ENCODE measurements at regions not wholly inside any gene's neighbourhood (a gene's known extent, or its start where the extent isn't known, plus 50 kb on each side); places are given as distances from the start of the nearest gene placed in this dataset.

GRCh38 chr3:13766128-13766527 lies 113.7 kb downstream of the WNT7A start:
- DNase-seq (ENCODE audit: low read depth), result no peak
- no peak overlapping the region for H3K4me3 ChIP-seq (ENCODE audit: low read depth, low read length)
- TF ChIP-seq CTCF (IDR thresholded peaks at IDR 0.05; ENCODE audit: insufficient read depth, low read depth, low read length, missing control alignments), result no peak

- H3K4me3 ChIP-seq (ENCODE audit: low read depth, low read length), result no peak overlapping the region
- DNase-seq (ENCODE audit: low read depth), result no peak
- TF ChIP-seq CTCF (IDR thresholded peaks at IDR 0.05; ENCODE audit: insufficient read depth, low read depth, low read length, missing control alignments), result no peak
Observed at GRCh38 chr3:13764161-13764560, 115.7 kb downstream of the WNT7A start.

- no peak for DNase-seq (ENCODE audit: low read depth)
- TF ChIP-seq CTCF (IDR thresholded peaks at IDR 0.05; ENCODE audit: insufficient read depth, low read depth, low read length, missing control alignments), result no peak
- H3K4me3 ChIP-seq (ENCODE audit: low read depth, low read length), result no peak overlapping the region
Observed at GRCh38 chr3:13762906-13763305, 117.0 kb downstream of the WNT7A start.

GRCh38 chr3:13750731-13751130 lies 129.1 kb downstream of the WNT7A start:
- no peak overlapping the region for H3K4me3 ChIP-seq (ENCODE audit: low read depth, low read length)
- DNase-seq (ENCODE audit: low read depth), result no peak
- no peak for TF ChIP-seq CTCF (IDR thresholded peaks at IDR 0.05; ENCODE audit: insufficient read depth, low read depth, low read length, missing control alignments)

- no peak for TF ChIP-seq CTCF (IDR thresholded peaks at IDR 0.05; ENCODE audit: insufficient read depth, low read depth, low read length, missing control alignments)
- H3K4me3 ChIP-seq (ENCODE audit: low read depth, low read length), result no peak overlapping the region
- DNase-seq (ENCODE audit: low read depth), result no peak
Observed at GRCh38 chr3:13750215-13750614, 129.7 kb downstream of the WNT7A start.

- TF ChIP-seq CTCF (IDR thresholded peaks at IDR 0.05; ENCODE audit: insufficient read depth, low read depth, low read length, missing control alignments), result no peak
- no peak overlapping the region for H3K4me3 ChIP-seq (ENCODE audit: low read depth, low read length)
- DNase-seq (ENCODE audit: low read depth), result no peak
Observed at GRCh38 chr3:13749063-13749764, 130.7 kb downstream of the WNT7A start.

- DNase-seq (ENCODE audit: low read depth), result no peak
- no peak overlapping the region for H3K4me3 ChIP-seq (ENCODE audit: low read depth, low read length)
- TF ChIP-seq CTCF (IDR thresholded peaks at IDR 0.05; ENCODE audit: insufficient read depth, low read depth, low read length, missing control alignments), result no peak
Observed at GRCh38 chr3:13748276-13748879, 131.5 kb downstream of the WNT7A start.

Data from GM12865 (cell line).